ELF-1 (cell line): ENCODE measurements at regions not wholly inside any gene's neighbourhood (a gene's known extent, or its start where the extent isn't known, plus 50 kb on each side); places are given as distances from the start of the nearest gene placed in this dataset.
A peak's percentile ranks its signal among the peaks of the same experiment; 100 is the strongest.

Source experiments
- DNase-seq: peaks from one replicate; pipeline ENCODE4 v3.0.0-alpha.2; 2016; ENCODE audit warnings: low read depth, low spot score

DNA sequence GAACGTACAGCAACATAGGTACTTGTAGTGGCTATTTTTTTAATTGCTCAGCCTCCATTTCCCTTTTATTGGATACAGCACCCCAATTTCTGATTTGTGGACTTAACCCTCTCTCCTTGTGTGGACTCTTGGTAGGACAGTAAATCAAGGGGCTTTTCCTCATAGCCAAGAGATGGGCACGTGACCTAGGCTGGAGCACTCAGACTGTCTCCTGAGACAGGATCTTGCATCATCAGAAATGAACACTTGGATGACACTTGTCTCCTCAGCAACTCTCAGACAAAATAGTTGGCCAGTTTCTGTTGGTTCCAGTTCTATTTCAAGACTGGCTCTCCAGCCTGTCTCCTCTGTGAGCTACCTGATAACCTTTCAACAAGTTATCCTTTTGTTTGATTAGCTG is 112.9 kb upstream of the ZNF678 start:
- no peak for DNase-seq

DNA sequence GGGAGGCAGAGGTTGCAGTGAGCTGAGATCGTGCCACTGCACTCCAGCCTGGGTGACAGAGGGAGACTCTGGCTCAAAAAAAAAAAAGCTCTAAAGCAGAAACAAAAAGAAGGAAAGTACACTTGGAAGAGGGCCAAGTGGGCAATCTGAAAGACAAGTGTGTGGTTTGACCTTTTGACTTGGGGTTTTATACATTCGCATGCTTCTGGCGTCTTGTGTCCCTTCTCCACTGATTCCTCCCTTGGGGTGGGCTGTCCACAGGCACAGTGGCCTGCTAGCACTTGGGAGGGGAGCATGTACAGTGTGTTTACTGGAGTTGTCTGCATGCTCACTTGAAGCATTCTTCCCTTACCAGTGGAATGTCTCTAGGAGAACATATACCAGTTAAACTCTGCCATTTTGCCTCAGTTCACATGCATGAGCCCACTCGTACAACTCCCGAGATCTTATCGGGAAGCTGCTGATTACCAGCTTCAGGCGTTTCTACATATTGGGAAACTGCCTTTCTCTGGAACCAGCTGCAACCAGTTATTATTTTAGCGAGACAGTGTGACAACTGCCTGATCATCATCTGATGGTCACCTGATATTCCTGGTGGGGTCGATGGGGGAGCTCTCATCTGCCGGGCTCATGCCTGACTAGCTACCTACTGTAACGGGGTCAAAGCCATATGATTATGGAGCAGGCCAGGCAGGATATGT is 113.5 kb upstream of the ZNF678 start:
- DNase-seq = no peak

DNA sequence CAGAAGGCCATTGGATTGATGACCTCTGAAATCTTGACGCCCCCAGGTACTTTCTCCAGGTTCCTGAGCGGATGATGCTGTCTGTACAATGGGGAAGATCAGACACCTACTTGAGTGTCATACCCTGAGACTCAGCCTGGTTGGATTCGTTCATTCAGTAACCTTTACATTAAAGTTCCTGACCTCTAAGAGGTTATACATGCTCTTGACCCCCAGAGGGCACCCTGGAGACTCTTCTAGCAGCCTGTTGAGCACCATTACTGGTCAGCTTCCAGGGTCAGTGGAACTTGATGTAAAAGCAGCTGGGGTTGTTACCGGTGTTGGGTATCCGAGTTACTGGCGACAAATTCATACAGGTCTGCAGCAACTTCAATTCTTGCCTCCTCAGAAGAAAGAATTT is 114.3 kb upstream of the ZNF678 start:
- DNase-seq = peak; percentile 51

DNA sequence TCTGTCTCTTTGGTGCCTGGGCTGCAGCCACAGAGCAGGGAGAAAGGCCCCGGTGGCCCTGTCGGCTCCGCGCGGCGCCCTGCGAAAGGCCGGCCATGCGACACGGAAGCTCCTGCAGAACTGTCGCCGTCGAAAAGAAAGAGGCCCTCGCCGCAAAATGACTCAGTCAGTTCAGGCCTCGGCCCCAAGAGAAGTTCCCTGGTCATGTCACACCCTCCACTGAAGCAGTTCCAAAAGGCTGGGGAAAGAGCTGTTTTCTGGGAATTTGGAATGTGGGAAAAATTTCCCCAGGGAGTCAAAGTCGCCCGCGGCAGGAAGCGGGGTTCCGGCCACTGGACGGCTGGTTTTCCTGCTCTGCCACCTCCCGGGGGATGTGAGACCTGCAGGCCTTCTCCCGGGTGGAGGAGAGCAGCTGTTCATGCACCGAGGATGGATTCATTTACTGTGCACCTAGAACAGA is 115.8 kb upstream of the ZNF678 start:
- DNase-seq = peak; percentile 94

DNA sequence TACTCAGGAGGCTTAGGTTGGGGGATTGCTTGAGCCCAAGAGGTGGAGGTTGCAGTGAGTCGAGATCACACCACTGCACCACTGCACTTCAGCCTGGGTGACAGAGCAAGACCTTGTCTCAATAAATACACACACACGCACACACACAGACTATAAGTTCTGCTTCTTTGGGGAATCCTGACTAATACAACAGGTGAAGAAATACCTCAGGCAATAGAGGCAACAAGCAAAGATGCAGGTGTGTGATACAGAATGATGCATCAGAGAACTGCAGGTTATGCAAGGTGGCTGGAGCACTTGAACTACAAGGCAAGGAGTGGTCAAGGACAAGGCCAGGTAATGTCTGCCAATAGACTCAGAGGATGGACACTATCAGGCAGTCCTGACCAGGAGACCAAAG is 117.6 kb upstream of the ZNF678 start:
- DNase-seq = no peak

DNA sequence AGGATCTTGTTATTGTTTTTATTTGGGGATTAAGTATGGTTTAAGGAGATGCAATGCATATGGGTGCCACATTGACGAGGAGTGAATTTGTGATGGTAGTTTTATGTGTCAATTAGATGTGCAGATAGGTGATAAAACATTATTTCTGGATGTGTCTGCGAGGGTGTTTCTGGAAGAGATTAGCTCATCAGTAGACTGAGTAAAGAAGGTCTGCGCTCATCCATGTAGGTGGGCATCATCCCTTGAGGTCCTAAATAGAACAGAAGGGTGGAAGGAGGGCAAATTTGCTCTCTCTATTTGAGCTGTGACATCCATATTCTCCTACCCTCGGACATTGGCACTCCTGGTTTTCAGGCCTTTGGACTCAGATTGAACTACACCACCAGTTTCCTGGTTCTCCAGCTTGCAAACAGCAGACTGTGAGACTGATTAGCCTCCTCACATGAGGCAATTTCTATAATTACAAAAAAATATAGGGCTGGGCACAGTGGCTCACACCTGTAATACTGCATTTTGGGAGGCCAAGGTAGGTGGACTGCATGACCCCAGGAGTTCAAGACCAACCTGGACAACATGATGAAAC is 118.2 kb upstream of the ZNF678 start:
- no peak for DNase-seq

DNA sequence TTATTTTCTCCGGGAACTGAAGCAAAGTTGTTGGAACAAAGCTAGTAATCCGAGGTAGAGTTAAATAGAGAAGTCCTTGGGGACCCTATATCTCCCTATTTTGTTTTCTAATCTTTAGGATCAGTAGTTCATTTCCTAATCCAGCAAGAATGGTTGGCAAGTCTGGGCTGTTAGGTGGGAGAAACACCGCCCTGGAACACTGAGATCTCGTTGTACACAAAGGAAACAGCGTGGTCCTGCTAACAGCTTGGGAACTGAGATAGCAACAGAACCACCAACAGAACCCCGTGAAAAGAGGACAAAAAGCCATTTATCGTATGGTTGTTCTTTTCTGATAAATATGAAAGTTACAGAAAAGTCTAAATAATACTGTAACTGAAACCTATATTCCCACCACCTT is 121.9 kb upstream of the CDC42BPA start:
- no peak for DNase-seq

DNA sequence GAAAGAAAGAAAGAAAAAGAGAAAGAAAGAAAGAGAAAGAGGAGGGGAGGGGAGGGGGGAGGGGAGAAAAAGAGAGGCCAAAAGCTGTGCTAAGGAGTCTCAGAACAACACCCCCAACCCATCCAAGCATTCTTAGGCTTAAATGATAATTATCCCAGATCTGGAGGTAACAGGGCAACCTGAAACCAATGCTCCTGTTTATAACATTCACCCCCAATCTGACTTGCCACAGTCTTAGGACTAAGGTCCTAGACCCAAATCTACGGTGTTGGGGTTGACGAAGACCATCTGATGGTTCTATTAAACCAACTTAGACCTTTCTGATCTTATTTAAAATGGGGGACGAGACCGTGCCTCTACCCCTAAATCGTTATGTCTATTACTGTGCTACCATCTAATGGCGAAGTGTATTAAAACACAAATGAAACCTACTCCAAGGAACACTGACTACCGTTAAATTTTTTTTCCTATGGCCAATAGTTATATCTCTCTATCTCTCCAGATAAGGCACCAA is 119.3 kb upstream of the CDC42BPA start:
- DNase-seq = no peak

DNA sequence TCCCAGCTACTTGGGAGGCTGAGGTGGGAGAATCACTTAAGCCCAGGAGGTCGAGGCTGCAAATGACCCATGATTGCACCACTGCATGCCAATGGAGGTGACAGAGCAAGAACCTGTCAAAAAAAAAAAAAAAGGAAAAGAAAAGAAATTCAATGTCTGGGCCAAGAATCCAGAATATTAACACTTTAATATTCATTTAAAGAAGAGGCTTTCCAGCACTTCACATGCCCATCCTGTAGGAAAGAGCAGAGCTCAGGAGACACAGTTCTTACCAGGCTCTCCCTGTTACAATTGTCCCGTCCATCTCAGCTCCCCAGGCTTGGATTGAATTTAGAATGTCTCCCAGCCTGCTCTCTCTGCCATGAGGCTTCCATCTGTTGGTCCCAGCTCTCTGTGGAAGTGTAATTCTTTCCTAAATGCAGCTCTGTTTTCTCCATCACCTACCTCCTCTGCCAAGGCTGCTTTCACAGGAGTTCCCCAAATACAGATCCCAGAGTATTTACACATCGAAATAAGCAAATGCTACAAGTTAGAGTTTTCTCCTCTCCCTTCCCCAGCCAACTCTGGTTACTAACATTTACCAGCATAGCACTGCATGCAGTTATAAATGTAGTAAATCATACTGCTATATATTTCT is 116.6 kb upstream of the CDC42BPA start:
- no peak for DNase-seq

DNA sequence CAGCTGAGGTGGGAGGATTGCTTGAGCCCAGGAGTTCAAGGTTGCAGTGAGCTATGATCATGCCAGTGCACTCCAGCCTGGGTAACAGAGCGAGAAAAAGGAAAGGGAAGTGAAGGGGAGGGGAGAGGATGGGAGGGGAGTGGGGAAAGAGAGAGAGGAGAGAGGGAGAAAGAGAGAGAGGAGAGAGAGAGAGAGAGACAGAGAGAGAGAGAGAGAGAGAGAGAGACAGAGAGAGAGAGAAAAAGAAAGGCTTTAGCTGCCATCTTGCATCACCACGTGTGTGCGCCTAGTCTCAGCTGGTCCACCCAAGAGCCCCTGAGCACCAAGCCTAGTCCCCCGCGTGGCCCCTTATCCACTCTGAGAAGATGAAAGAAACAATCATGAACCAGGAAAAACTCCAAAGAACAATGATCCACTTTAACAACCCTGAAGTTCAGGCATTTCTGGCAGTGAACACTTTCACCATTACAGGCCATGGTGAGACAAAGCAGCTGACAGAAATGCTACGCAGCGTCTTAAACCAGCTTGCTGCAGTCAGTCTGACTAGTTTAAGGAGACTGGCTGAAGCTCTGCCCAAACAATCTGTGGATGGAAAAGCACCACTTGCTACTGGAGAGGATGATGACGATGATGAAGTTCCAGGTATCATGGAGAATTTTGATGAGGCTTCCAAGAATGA is 115.5 kb upstream of the CDC42BPA start:
- no peak for DNase-seq

DNA sequence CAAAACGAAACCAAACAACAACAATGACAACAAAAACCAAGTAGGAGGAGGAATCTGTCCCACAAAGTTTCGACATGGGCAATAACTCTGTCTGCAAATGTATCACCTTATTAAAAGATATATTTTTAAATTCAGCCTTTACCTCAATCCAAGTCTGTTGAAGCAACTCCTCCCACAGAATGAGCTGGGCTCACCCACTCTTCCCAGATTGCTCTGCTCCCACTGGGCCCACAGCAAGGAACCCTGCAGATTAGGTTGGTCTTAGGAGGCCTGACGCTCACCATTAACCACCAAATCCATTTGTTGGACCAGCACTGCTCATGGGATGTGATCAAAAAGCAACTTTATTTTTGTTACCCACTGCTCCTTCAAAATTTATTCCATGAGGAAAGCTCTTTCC is 114.7 kb upstream of the CDC42BPA start:
- DNase-seq = no peak

DNA sequence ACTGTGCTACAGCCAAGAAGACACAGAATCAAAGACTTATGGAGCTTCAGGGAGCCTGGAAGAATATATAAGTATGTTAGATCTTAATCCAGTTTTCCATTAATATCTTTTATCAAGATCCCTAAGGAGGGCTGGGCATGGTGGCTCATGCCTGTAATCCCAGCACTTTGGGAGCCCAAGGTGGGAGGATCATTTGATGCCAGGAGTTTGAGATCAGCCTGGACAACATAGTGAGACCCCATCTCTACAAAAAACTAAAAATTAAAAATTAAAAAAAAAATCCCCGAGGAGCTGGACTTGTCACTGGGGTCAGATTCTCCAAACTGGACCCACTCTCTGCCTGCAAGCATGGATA is 113.9 kb upstream of the CDC42BPA start:
- DNase-seq = no peak

DNA sequence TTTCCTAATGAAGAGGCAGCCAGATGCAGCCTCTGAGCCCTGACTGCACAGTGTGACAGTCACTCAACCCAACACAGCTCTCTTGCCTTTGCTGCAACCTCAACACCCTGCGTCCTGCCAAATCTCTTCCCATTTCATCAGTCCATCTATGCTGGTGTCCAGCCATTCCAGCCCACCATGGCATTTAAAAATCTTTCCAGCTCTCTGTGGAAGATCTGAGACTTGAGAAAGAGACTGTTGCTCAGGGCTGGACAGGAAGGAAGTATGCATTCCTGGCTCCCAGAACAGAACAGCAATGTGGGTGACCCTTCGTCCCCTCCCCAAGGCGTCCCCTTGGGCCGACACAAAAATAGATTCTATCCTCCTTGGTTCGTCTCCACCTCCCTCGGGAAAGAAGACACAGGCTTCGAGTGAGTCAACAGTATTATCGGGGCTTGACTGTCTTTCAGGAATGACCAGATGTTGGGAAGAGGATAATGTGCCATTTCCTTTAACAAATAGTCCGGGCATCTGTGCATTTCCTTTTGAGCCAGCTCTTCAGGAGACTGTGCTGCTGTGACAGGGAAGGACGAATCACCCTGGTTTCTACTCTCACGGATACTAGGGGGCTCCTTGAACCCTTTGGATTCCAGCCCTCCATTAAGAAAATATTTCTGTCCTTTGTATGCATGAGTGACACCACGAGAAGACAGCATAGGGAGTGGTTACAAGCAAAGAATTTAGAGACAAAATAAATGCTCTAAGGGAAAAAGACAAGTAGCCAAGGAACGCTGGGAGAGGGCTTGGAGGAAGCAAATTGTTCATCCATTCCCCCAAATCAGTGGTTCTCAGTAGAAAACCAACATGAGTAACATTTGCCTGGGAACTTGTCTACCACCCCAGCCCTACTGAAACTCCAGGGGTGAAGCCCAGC is 111.4 kb upstream of the CDC42BPA start:
- no peak for DNase-seq

DNA sequence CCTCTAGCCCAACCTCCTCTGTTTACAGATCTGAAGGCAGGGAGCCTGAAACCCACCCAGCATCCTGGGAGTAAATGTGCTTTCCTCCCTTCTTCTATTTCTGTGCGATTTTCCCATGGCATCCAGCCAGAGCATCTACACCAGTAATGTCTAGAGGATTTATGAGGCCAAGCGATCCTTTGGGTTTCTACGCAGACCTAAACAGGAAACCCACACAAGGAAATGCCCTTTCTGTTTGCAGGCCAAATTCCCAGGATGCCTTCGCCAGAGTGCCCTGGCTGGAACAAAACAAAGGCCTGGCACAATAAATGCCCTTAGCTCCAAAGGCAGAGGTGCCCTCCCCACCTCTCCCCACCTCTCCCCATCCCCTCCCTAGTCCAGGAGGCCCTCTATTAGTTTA is 110.5 kb upstream of the CDC42BPA start:
- no peak for DNase-seq

DNA sequence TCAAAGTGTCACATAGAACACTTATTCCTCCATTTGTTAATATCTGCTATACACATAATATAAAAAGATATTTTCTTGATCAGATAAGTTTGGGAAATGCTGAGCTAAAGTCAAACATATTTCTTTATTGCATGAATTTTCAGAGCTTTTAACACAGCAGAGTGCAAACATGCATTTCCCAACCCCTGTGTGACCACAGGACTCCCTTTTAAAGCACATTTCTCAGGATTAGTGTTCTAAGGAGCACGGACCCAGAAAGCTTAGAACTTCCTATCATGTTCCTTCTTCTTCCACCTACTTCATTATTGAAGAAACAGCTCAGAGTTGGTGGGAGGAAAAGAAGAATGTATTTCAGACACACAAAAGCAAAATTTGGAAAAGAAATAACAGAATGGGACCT is 109.1 kb upstream of the CDC42BPA start:
- DNase-seq = no peak

DNA sequence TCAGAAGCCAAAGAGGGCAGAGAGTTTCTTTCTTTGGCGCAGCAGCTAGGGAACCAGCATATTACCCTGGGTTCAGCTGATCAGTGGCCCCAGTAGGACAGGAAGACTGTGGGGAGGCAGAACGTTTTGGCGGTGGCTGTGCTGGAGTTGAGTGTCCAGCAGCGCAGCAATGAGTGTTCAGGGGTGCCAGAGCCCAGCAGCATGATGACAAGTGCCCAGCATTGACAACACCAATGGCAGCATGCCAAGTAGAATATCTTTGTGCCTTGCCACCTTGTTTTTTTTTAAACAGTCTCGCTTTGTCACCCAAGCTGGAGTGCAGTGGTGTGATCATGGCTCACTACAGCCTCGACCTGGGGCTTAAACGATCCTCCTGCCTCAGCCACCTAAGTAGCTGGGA is 106.7 kb upstream of the CDC42BPA start:
- no peak for DNase-seq

DNA sequence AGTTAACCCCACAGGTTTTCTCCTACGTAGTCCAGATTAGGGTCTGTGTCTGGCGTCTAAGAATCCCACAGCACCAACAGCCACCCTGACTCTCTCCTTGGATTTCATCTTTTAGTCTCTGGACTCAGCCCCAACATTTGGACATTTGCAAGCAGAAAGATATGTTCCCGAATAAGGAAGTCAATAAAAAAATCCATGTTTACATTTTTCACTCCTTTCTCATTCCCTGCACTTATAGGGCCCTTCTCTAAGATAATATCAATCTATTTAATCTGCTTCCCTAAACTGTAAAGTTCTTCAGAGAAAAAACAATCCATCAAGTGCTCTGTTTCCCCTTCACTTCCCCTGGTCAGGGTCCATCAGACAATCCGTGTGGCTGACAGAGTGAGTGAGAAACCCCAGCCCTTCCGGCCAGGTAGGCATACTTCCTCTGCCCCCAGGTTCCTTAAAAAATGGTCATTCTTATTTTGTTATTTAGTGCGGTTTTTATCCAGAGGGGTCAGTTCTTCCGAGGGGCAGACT is 105.9 kb upstream of the CDC42BPA start:
- no peak for DNase-seq

DNA sequence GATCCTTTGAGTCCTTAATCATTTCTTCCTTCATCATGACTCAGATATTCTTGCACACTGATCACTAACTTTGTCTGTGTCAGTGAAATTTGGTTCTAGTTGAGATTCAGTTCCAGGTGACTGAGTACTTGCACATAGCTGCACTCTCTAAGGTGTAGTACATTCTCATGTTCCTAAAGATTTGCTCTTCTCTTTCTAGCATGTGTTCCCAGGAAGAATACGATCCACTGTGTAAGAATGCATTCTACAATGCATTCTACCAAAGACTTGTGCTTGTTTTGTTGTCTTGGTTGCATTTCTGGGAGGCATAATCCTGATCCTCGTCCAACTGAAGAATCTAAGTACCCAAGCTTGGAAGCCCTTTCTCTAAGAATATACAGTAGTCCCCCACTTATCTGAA is 104.3 kb upstream of the CDC42BPA start:
- no peak for DNase-seq

DNA sequence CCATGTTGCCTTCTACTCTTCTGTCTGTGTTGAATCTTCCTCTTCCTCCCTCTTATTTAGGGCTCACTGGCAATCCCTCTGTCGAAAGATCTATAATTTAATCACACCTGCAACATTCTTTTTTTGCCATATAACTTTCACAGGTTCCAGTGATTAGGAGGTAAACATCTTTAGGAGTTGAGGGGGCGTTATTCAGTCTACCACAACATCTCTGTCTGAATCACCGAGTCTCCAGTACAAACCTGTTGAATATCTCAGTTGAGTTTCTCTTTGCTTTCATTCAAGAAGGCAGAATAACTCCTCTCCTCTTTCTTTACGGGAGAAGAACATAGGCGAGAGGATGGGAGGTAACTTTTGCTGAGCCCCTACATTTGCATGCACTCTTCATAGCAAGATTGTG is 101.9 kb upstream of the CDC42BPA start:
- DNase-seq = no peak

DNA sequence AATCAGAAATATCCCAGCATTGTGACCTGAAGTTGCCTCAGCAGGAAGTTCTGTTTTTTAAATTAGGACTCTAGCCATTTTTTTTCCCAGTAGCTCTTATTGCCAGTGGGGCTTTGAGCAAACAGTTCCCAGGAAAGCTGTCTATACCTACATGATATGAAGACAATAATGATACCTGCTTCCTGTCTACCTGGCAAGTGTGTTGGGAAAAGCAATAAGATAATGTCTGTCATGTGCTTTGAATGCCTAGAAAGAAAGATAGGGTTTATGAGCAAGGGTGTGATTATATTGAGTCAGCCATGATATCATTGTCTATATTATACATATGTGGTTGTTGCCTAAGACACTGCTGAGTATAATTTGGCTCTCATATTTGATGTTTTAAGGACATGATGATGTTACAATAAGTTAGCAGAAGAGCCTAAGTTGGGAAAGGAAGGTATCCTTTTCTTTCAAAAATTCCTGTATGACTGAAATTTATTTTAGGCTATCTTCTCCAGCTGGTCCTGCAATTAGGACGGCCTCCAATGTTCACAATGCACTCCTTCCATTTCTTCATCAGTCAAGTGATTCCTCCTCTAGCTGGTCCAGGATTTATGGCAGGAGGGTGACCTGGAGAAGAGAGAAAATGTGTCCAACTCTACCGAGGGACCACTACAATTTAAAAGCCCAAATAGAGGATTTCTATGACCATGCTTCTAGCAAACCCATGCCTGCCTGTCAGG is 99.6 kb upstream of the CDC42BPA start:
- DNase-seq = no peak
